HG03558 (cell line): ENCODE measurements at regions not wholly inside any gene's neighbourhood (a gene's known extent, or its start where the extent isn't known, plus 50 kb on each side); places are given as distances from the start of the nearest gene placed in this dataset.

Experiments
- ATAC-seq: cut with Tn5 transposase; IDR thresholded peaks from one replicate; pipeline ENCODE4 v1.9.1; 2021; ENCODE audit warnings: moderate number of reproducible peaks; ENCODE audit not compliant: unreplicated experiment; ENCODE audit errors: extremely low read depth

DNA sequence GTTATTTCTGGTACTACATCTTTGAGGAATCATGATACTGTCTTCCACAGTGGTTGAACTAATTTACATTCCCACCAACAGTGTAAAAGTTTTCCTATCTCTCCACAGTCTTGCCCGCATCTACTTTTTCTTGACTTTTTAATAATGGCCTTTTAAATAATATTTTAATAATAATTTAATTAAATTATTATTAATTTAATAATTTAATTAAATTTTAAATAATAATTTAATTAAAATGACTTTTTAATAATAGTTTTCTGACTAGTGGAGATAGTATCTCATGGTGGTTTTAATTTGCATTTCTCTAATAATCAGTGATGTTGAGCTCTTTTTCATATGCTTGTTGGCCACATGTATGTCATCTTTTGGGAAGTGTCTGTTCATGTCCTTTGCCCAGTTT is 1395.0 kb upstream of the ADGRL3 start:
- no peak for ATAC-seq

DNA sequence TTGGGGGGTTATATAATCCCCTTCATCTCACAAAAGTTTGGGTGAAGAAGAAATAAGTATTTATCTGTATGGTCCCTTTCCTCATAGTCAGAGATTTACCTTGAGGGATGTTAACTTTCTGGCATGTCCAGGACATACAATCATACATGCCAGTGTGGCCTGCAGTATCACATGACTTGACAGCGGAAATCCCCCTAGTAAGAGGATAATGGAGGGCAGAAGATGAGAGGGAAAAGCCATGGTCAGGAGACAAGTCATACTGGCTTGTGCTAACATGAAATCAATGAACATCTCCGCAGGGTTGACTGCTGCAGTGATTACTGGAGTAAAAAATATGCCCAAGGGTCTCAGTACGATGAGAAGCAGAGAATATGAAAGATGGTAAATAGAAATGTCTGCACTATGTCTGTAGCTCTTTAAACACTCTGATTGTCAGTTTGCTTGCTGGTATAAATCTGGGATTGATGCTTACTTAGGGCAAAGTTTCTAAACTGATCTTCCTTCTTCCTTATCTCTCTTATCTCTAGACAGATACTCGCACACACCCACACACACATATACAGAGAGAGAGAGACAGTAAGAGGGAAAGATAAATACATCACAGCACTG is 1385.6 kb upstream of the ADGRL3 start:
- ATAC-seq: no peak

DNA sequence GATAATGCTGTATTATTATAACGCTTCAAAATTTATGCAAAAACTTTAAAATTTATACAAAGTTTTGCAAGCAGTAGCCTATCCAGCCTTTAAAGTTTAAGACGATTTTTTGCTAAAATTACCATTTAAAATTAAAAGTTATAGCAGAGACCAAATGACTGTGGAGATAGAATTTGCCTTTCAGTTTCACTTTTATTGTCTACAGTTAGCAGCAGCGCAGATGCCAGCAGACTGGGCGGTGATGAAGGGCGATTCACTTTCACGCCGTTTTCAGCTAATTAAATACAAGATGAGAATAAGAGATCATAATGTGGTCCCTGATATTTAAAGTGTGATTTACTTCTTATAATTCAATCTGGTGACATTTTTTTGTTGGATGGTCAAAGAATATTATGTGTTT is 1381.5 kb upstream of the ADGRL3 start:
- peak; percentile 84 for ATAC-seq

DNA sequence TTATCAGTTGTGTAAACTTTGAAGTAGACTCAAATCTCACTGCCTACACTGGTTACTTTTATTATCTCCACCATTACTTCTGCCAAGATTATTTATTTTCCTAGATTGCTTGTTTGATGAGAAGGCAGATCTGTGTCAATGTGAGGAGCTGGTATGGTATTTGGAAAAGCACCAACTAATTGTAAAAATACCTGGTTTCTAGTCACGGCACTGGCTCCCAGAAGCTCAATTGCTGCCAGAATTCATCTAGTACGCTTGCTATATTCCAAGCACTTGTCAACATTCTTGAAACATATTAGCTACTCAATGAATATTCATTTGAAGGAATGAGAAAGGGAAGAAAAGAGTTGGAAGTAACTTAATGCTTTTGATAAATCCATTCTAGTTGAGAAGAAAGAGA is 1376.8 kb upstream of the ADGRL3 start:
- no peak for ATAC-seq

DNA sequence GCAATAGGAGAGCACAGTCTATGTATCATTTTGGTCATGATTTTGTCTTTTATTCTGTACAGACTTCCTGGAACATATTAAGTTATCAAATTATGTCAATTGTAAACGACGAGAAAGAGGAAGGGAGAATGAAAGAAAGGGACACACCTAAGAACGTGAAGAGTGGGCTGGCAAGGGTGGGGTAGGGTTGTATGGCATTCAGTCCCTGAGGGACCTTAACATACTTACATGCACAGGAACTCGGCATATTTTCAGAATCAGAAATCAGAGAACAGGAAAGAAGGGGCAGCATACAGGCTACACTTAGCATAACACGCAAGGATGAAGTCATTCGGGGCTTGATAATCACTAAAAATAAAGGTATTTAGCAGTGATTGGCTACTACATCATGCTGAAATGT is 1375.0 kb upstream of the ADGRL3 start:
- no peak for ATAC-seq

DNA sequence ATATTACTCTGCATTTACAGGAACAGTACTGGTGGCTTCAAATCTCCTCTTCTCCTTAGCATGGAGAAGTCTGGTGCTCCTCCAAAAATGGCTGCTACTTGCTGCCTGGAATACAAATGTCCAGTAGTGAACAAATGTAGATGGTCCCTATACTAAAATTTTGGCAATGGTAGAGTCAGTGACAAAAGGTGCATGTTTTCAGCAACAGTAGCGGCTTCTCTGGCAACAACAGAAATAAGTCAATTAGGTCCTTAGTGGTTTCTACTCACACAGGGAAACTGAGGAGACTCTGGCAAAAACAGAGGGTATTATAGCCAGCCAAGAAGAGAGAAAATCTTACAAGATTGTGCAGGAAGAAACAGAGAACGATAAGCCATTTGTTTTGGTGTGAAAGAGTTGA is 1368.4 kb upstream of the ADGRL3 start:
- ATAC-seq: no peak

DNA sequence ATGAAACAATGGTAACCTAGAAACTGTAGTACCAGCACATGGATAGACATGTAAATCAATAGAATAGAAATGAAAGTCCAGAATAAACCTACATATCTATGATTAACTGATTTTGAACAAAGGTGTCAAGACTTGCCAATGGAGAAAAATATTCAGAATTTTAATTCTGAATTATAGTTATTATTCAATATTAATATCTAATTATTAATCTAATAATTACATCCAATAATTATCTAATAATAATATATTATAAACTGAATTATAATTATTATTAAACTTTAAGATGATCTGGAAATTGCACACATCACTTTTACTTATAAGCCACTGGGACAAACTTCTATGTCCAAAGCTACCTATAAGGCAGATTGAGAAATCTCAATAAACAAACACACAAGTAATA is 1365.2 kb upstream of the ADGRL3 start:
- no peak for ATAC-seq

DNA sequence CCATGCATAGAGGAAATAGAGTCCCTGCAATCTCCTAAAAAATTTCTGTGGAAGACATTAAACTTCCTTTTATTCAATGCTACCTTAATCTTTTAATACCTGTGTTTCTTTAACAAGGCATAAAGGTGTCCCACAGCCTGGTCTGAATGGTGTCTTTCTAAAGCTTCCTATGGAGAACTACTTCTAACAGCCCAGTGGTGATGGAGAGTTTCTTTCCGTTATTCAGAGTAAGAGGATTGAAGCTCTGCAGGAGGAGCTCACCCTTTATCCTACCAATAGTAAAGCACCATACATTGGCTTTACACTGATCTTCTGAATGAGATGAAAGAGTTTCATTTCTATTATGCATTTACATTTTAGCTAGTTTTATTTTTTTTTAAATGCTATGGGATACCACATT is 1362.4 kb upstream of the ADGRL3 start:
- ATAC-seq: no peak

DNA sequence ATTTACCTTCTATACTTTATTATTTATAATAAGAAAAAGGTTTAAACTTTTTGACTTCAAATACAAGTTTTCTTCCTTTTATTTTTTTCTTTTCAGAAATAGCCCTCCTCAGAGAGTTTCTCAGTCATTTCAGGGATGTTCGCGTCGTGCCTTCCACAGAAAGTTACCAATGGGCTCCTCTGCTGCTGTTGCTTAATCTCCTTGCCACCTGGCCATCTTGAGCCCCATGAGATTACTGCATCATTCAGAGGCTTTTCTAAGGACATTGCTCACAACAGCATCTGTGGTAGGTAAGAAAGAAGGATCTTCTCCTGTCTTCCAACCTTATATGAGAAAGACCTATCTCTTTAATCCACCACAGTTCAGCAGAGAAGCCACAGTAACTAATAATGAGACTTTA is 1361.9 kb upstream of the ADGRL3 start:
- no peak for ATAC-seq

DNA sequence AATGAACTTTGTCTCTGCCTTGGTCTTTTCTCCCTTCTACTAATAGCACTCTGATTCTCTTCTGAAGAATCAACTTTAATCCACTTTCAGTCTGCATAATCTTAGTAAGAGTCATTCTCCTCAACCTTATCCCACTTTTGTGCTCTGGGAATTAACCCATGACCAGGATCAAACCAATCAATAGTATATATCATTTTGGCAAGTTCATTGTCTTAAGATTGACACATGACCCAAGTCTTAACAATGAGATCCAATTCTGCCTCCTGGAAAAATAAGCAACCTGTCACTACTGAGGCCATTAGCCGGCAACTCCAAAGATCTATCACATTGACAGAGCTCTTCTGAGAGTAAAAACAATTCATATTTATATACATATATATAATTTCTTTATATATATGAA is 1358.4 kb upstream of the ADGRL3 start:
- ATAC-seq: no peak

DNA sequence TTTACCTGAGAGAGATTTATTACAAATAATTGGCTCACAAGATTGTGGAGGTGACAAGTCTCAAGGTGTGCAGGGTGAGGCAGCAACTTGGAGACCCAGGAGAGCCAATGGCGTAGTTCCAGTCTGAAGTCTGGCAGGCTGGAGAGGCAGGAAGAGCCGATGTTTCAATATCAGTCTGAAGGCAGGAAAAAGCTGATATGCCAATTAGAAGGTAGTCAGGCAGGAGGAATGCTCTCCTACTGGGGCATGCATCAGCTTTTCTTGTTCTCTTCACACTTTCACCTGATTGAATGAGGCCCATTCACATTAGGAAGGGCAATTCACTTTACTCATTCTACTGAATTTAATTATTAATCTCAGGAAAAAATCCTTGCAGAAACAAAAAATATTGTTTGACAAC is 1351.7 kb upstream of the ADGRL3 start:
- no peak for ATAC-seq

DNA sequence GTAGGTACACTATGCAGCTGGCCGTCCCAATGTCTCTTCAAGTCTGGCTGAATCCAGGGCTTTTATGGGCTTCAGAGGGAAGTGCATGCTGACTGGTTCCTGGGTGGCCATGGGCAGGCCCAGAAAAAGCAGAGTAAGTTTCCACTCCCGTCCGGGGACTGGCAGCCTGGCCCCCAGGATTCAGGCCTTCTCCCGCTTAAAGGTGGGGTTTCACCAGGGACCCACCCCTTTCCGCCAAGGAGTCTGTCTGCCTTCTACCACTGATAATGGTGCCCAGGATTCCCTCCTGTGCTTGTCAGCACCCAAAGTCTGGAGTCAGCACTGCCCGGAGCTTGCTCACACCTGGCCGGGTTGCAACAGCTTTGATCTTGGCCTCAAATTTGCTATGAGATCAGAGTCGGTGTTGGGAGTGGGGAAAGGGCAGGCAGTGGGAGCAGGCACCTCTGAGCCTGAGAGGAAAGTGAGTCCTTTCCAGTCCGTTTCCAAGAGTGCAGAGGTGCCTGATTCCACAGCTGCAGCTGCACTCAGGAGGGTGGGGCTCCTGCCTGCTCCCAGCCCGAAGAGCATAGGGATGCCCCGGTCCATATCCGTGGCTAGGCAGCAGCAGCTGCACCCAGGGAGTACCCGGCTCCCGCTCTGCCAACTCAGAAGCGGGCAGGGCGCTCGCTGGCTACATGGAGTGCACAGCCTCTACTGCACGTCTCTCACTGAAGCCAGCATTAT is 1344.3 kb upstream of the ADGRL3 start:
- ATAC-seq: no peak

DNA sequence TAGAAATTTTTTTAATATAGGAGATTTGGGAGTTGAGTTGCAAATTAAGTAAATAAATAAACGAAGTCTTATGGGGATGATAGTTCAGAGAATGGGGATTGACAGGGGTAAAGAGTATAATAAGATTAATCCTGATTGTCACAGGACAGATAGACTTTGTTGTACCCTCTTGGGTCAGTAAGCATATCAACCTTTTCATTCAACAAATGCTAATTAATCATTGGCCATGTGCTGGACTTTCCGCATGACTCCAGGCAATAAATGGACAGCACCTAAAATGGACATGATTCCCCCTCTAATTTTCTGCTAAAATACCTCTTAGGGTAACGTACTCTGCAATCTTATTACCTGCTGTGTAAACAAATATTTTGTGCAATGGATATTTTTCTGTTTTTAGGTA is 1331.1 kb upstream of the ADGRL3 start:
- ATAC-seq: no peak

DNA sequence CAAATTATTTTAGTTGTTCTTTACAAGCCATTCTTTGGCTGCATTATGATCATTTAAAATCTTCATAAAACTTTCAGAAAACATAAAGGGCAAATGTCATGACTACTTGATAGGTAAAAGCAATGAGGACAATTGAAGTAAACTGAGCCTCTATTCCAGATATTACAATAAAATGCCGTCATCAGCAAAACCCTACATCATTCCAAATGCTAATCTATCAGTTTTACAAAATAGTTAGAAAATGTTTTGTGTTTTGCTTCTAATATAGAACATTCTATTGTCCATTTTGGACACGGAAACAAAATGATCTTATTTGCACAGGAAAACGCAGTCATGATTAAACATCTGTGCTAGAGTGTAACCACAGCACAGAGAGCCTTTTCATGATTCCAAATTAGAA is 1330.6 kb upstream of the ADGRL3 start:
- no peak for ATAC-seq

DNA sequence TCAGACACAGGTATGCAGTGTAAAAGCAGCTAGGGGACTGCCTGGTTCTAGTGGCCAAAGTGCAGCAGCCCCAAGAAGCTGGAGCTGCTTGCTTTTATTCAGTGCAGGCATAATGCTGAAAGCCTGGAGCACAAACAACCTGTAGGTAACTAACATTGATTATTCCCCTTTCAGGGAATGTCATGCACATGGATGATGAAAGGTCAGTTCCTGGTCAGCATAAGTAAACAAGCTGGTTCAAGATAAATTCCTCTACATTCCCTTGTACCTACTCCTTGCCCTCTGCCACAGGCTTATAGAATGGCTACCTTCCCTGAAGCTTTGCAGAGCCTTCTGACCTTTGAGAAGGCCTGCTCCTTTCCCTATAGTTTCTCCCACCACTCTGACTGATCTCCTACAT is 1318.5 kb upstream of the ADGRL3 start:
- no peak for ATAC-seq

DNA sequence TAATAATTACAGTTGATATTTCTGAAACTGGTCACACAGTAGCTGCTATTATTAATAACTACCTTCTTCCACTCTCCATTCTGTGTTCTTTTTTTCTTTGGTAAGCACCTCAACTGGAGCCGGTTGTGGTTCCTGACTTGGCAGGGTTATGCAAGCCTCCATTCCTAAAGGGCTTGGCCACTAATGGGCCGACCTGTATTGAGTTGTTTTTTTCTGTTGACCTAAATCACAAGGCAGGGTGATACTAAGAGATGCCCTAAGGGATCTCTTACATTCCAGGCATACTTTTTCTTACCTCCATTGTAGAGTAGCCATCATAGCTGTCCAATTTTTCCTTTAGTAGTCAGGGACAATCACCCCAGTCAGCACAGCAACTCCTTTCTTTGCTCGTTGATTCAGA is 1295.8 kb upstream of the ADGRL3 start:
- no peak for ATAC-seq

DNA sequence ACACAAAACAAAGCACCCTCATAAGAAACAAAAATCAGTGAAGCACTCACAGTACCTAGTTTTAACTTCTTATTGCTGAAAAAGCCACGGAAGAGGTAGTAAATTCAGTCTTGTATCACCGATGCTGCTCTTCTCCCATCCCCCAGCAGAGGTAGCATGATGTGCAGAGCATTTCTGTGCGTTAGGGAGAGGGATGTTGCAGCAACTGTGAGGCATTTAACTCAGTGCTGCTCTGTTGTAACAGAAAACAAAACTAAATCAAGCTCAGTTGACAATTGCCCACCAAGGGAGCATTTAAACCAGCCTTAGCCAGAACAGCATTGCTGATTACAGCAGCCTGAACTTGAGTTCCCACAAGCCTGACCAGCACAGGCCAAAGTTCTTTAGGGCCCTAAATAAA is 1279.7 kb upstream of the ADGRL3 start:
- no peak for ATAC-seq

DNA sequence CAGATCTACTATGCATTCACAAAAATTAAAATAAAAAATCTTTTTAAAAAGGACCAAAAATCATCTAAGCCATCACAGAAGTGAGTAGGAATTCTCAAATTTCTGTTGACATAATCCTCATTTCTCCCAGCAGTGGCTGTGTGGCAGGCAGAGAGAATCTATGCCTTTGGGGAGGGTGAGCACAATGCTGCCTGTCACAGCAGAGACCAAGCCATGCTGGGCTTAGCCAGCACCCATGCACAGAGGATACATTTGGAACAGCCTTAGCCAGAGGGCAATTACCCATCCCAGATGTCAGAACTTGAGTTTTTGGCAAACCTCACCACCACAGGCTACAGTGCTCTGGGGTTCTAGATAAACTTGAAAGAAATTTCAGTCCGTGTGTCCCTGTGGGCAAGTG is 1274.8 kb upstream of the ADGRL3 start:
- ATAC-seq: no peak

DNA sequence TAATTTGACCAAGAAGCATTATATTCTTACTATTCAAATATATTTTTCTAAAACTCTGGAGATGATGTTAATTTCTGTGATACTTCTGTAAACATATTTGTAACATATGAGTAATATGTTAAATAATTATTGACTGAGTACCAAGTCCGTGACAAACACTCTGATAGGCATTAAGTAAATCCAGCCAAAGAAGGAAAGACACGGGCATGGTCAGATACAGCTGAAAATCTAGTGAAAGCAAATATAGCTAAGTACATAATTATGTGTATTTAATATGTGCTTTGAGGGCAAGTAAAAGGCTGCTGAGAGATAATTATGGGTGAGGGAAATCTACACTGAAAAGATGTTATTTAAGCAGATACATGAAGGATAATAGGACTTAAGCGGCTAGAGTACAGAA is 1263.6 kb upstream of the ADGRL3 start:
- ATAC-seq: no peak

DNA sequence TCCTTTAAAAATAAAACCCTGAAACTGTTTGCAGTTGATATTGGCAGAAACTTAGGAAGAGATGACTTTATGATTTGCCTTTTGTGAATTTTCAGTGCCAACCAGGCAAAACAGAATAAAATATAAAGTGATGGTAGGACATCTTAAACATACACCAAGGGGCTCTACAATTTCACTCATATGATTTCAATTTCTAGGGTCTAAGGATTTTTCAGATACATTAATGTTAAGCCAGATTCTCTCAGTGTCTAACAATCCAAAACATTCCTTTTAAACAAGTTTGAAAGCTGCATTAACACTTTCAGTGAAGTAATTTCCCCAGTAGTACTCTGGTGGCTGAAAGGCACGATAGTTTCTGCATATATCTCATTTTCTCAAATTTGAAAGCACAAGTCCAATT is 1262.0 kb upstream of the ADGRL3 start:
- no peak for ATAC-seq

DNA sequence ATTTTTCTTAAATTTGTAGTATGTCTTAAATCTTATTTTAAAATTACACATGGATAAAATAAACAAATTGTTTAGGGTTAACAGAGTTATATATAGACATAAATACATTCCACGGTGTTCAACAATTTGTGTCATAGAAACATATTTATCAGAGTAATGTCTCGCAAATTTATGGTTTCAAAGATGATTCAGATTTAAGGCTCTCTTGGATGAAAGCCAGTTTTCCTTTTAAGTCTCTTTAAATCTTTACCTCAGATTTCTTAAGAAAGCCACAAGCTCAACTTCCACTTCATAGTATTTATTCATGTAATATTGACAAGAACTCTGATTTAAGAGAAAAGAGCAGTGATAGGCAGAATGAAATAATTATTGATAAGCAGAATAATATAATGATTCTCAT is 1254.8 kb upstream of the ADGRL3 start:
- no peak for ATAC-seq

DNA sequence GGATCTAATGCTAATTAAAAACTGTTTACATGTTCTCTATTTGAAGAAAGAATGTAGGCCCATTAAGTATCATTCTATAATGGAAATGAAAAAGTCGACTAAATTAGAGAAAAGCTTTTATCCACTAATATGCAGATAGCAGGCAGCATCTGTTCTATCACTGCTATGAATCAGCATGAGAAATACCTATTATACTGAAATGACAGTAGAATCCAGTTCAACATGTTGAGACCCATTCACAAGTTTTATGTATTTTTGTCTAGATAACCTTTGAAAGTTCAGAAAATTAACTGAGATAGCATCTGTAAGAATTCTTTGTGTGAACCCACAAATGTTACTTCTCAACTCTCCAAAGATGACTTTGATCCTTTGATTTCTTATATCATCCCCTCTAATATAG is 1254.4 kb upstream of the ADGRL3 start:
- ATAC-seq: no peak
